ENCODE measurements at regions not wholly inside any gene's neighbourhood (a gene's known extent, or its start where the extent isn't known, plus 50 kb on each side); places are given as distances from the start of the nearest gene placed in this dataset.

DNA sequence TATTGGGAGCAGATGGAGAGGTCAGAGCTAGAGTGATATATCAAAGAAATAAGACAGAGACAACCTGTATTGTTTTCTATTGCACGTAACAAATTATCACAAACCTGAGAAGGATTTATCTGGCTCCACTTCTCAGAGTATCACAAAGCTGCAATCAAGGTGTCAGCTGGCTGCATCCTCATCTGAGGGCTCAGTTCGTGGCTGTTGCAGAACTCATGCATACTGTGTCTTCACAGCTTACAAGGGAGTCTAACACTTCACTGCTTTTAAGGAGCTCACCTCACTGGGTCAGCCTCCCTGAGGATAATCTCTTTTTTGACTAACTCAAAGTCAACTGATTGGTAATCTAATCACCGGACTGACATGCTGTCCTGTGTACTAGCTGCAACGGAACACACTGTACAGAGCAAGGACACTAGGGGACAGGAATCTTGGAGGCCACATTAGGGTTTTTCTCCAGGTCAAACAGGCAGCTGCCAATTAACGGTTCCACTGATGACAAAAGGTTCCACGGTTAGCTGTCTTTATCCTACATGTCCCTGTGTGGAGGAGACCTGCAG lies 1006.8 kb upstream of the SEMA6D start:
- TF ChIP-seq, protein P1, sequence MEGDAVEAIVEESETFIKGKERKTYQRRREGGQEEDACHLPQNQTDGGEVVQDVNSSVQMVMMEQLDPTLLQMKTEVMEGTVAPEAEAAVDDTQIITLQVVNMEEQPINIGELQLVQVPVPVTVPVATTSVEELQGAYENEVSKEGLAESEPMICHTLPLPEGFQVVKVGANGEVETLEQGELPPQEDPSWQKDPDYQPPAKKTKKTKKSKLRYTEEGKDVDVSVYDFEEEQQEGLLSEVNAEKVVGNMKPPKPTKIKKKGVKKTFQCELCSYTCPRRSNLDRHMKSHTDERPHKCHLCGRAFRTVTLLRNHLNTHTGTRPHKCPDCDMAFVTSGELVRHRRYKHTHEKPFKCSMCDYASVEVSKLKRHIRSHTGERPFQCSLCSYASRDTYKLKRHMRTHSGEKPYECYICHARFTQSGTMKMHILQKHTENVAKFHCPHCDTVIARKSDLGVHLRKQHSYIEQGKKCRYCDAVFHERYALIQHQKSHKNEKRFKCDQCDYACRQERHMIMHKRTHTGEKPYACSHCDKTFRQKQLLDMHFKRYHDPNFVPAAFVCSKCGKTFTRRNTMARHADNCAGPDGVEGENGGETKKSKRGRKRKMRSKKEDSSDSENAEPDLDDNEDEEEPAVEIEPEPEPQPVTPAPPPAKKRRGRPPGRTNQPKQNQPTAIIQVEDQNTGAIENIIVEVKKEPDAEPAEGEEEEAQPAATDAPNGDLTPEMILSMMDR (IDR thresholded peaks at IDR 0.05; ENCODE audit: low read length), result no peak
- no peak for TF ChIP-seq EZH2 (IDR thresholded peaks at IDR 0.05; ENCODE audit: borderline replicate concordance, low read length)
